SK-N-SH (cell line): ENCODE measurements at regions not wholly inside any gene's neighbourhood (a gene's known extent, or its start where the extent isn't known, plus 50 kb on each side); places are given as distances from the start of the nearest gene placed in this dataset.

Experiments
- CTCF ChIA-PET: fragments of 300-600, 350-600 bp; formaldehyde crosslinking; extraction: SDS; loops from one replicate; lab custom pipeline; 2021; lab: Yijun Ruan, JAX
- POLR2A ChIA-PET: fragments of 350-600 bp; sonication (Branson Sonifier 250); formaldehyde crosslinking; extraction: SDS; loops from one replicate; lab custom pipeline; 2020; ENCODE audit warnings: antibody characterized with exemption, inconsistent platforms; lab: Yijun Ruan, JAX
- DNase-seq: peaks from one replicate; pipeline ENCODE4 v3.0.0; 2012
- H2AFZ ChIP-seq: fragments of 200-600 bp; sonication (generic); 2 replicates; pipeline ENCODE4 v1.8.1; 2016; ENCODE audit warnings: antibody characterized with exemption, mild to moderate bottlenecking, low read depth
- H3F3A ChIP-seq: fragments of 200-600 bp; sonication (generic); replicated peaks from 2 replicates; pipeline ENCODE3; 2016; ENCODE audit warnings: antibody characterized with exemption, mild to moderate bottlenecking; ENCODE audit not compliant: insufficient read depth
- H3K27ac ChIP-seq, 2 experiments: fragments of 200-500 bp in 1 of 2; fragments of 200-600 bp in 1 of 2; sonication (Bioruptor generic) in 1 of 2; sonication (generic), shearing (Covaris generic) in 1 of 2; 2 replicates each; pipeline versions ENCODE4 v1.5.1 to v1.6.1; 2014 to 2016; ENCODE audit warnings: low read depth in 2 of 2, inconsistent platforms in 1 of 2, low read length in 1 of 2, mild to moderate bottlenecking in 1 of 2, mixed read lengths in 1 of 2
- H3K27me3 ChIP-seq: fragments of 200-600 bp; sonication (generic), shearing (Covaris generic); 2 replicates; pipeline ENCODE4 v1.6.1; 2016; ENCODE audit warnings: mixed run types; ENCODE audit not compliant: insufficient read depth
- H3K36me3 ChIP-seq, 2 experiments: fragments of 200-500 bp in 1 of 2; fragments of 200-600 bp in 1 of 2; sonication (Bioruptor generic) in 1 of 2; sonication (generic) in 1 of 2; replicated peaks in 1 of 2; 2 replicates each; pipeline versions ENCODE3 to v1.5.1; 2014 to 2016; ENCODE audit warnings: low read length in 1 of 2, mild to moderate bottlenecking in 1 of 2; ENCODE audit not compliant: insufficient read depth in 2 of 2, control insufficient read depth in 1 of 2
- H3K4me1 ChIP-seq, 2 experiments: fragments of 200-500 bp in 1 of 2; fragments of 200-600 bp in 1 of 2; sonication (Bioruptor generic) in 1 of 2; sonication (generic), shearing (Covaris generic) in 1 of 2; 2 replicates each; pipeline versions ENCODE4 v1.5.1 to v1.6.1; 2014 to 2016; ENCODE audit warnings: low read depth in 1 of 2, low read length in 1 of 2, mixed run types in 1 of 2; ENCODE audit not compliant: insufficient read depth in 2 of 2, control insufficient read depth in 1 of 2
- H3K4me2 ChIP-seq: fragments of 200-600 bp; sonication (generic), shearing (Covaris generic); 2 replicates; pipeline ENCODE4 v1.6.1; 2017; ENCODE audit warnings: mixed run types
- H3K4me3 ChIP-seq, 2 experiments: fragments of 200-500 bp in 1 of 2; fragments of 200-600 bp in 1 of 2; sonication (Bioruptor generic) in 1 of 2; sonication (generic), shearing (Covaris generic) in 1 of 2; 2 replicates each; pipeline versions ENCODE4 v1.5.1 to v1.8.1; 2014 to 2016; ENCODE audit warnings: low read depth in 2 of 2, inconsistent platforms in 1 of 2, low read length in 1 of 2, mild to moderate bottlenecking in 1 of 2, mixed read lengths in 1 of 2, moderate library complexity in 1 of 2
- H3K79me2 ChIP-seq: fragments of 200-600 bp; sonication (generic); 2 replicates; pipeline ENCODE4 v1.8.1; 2017; ENCODE audit warnings: mild to moderate bottlenecking; ENCODE audit not compliant: insufficient read depth
- H3K9ac ChIP-seq: fragments of 200-600 bp; sonication (generic); 2 replicates; pipeline ENCODE4 v1.6.1; 2017; ENCODE audit warnings: mixed run types
- H3K9me2 ChIP-seq: fragments of 200-600 bp; sonication (generic); 2 replicates; pipeline ENCODE4 v1.6.1; 2017; ENCODE audit warnings: mixed run types
- H3K9me3 ChIP-seq: fragments of 200-600 bp; sonication (generic); 2 replicates; pipeline ENCODE4 v1.6.1; 2017; ENCODE audit warnings: mixed run types, mild to moderate bottlenecking, moderate library complexity
- H4K20me1 ChIP-seq: fragments of 200-600 bp; sonication (generic); 2 replicates; pipeline ENCODE4 v1.6.1; 2017; ENCODE audit warnings: mild to moderate bottlenecking, mixed run types; ENCODE audit not compliant: insufficient read depth
- ELF1 ChIP-seq: IDR thresholded peaks from 2 replicates; pipeline ENCODE4 v1.4.0; 2012
- EP300 ChIP-seq, 2 experiments: IDR thresholded peaks; 2 replicates each; pipeline versions ENCODE4 v1.4.0 to v1.6.1; 2012; ENCODE audit warnings: borderline replicate concordance in 1 of 2, low read depth in 1 of 2, low read length in 1 of 2
- FOXM1 ChIP-seq: IDR thresholded peaks from 2 replicates; pipeline ENCODE4 v1.4.0; 2012; ENCODE audit warnings: low read depth, mild to moderate bottlenecking
- GATA2 ChIP-seq: sonication (generic); formaldehyde crosslinking; IDR thresholded peaks from 2 replicates; pipeline ENCODE4 v1.5.0; 2020; ENCODE audit warnings: mild to moderate bottlenecking, missing genetic modification reagents
- JUND ChIP-seq: IDR thresholded peaks from 2 replicates; pipeline ENCODE4 v1.4.0; 2012
- MEF2A ChIP-seq: IDR thresholded peaks from 2 replicates; pipeline ENCODE4 v1.4.0; 2012; ENCODE audit warnings: low read depth, borderline replicate concordance
- MXI1 ChIP-seq: IDR thresholded peaks from 2 replicates; pipeline ENCODE4 v1.6.1; 2012; ENCODE audit warnings: mild to moderate bottlenecking, low read depth, low read length, improper control_type of control experiment
- NFIC ChIP-seq: IDR thresholded peaks from 2 replicates; pipeline ENCODE4 v1.4.0; 2012; ENCODE audit warnings: borderline replicate concordance
- PBX3 ChIP-seq: IDR thresholded peaks from 2 replicates; pipeline ENCODE4; 2012
- RAD21 ChIP-seq: IDR thresholded peaks from 2 replicates; pipeline ENCODE4 v1.6.1; 2012; ENCODE audit warnings: mild to moderate bottlenecking, low read length
- RCOR1 ChIP-seq: fragments of 150-350 bp; IDR thresholded peaks from 2 replicates; pipeline ENCODE4 v1.6.1; 2017; ENCODE audit warnings: antibody characterized with exemption, low read length
- RXRA ChIP-seq: IDR thresholded peaks from 2 replicates; pipeline ENCODE4 v1.4.0; 2012; ENCODE audit warnings: low read depth, mild to moderate bottlenecking, borderline replicate concordance
- SIN3A ChIP-seq: IDR thresholded peaks from 2 replicates; pipeline ENCODE4 v1.6.1; 2012; ENCODE audit warnings: low read depth, mild to moderate bottlenecking, low read length, moderate library complexity, borderline replicate concordance
- SMC3 ChIP-seq: IDR thresholded peaks from 2 replicates; pipeline ENCODE4 v1.6.1; 2012; ENCODE audit warnings: low read depth, low read length, improper control_type of control experiment
- TAF1 ChIP-seq: IDR thresholded peaks from 2 replicates; pipeline ENCODE4 v1.6.1; 2012; ENCODE audit warnings: low read depth, mild to moderate bottlenecking, low read length, moderate library complexity, borderline replicate concordance
- TEAD4 ChIP-seq: IDR thresholded peaks from 2 replicates; pipeline ENCODE4 v1.4.0; 2012; ENCODE audit warnings: mild to moderate bottlenecking, borderline replicate concordance; ENCODE audit not compliant: insufficient read depth
- YY1 ChIP-seq: IDR thresholded peaks from 2 replicates; pipeline ENCODE4 v1.4.0; 2012; ENCODE audit warnings: low read depth, mild to moderate bottlenecking
- ZBTB33 ChIP-seq: IDR thresholded peaks from 2 replicates; pipeline ENCODE4 v1.4.0; 2012; ENCODE audit warnings: low read depth, borderline replicate concordance
- WGBS: methylation state at CpG from one replicate; pipeline ENCODE4 v1.1.6; 2017; ENCODE audit warnings: low lambda C conversion rate; 5-methylcytosine and 5-hydroxymethylcytosine counted together
- TF ChIP-seq, protein P1 (sequence below): IDR thresholded peaks from 2 replicates; pipeline ENCODE4 v1.4.0; 2012; ENCODE audit warnings: low read depth, borderline replicate concordance

DNA sequence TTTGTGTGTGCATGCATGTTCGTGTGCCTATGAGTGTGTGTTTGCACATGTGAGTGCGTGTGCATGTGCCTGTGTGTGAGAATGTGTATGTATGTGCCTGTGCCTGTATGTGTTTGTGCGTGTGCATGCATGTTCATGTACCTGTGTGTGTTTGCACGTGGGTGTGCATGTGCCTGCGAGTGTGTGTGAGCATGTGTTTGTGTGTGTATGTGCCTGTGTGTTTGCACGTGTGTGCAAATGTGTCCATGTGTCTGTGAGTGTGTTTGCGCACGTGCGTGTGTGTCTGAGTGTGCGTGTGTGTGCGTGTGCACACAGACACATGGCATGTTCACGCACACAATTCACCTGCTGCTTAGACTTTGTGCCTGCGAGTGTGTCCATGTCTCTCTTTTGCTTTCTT is 853.5 kb upstream of the SALL3 start:
- H2AFZ ChIP-seq, result no peak overlapping the region
- H3K4me1 ChIP-seq, result no peaks in the 10 kb centered on the region
- WGBS, result 18% methylated on average over 8 of the region's 13 CpGs
- no peaks in the 10 kb centered on the region for H3K79me2 ChIP-seq
- H3K9ac ChIP-seq, result no peak overlapping the region
- H3K9me3 ChIP-seq, result no peaks in the 10 kb centered on the region
- TF ChIP-seq PBX3 (no peak), RAD21 (no peak), GATA2 (CRISPR knock-in tag) (no peak), FOXM1 (no peak)
- H3K4me2 ChIP-seq, result no peak overlapping the region
- no peaks in the 10 kb centered on the region for H4K20me1 ChIP-seq
- CTCF ChIA-PET, result no interaction called here
- no peaks in the 10 kb centered on the region for H3F3A ChIP-seq
- H3K36me3 ChIP-seq, result no peaks in the 10 kb centered on the region
- no peaks in the 10 kb centered on the region for H3K9me2 ChIP-seq
- no peaks in the 10 kb centered on the region for H3K27me3 ChIP-seq
- no peak overlapping the region for H3K27ac ChIP-seq
- no peak for DNase-seq
- no peak overlapping the region for H3K4me3 ChIP-seq
- POLR2A ChIA-PET, result no interaction called here

DNA sequence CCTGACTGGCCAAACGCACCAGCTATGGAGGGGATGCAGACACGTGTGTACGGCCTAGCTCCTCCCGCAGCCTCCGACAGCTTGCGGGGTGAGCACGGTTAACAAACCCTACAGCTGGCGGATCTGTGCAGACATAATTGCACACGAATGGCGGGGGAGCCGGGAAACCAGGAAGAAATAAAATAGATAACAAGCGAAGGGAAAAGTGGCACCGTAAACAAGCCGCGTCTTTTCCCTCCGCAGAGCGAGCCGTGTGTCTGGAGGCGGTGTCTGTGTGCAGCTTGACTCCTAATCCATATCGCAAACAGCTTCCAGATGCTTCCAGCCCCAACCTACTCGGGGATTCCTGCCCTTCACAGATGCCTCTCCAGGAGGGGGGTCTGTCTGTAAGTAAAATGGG is 853.1 kb upstream of the SALL3 start:
- Histone ChIP-seq H4K20me1 (no peaks in the 10 kb centered on the region), H3K27me3 (no peaks in the 10 kb centered on the region), H3K36me3 (no peaks in the 10 kb centered on the region), H3K4me1 (no peaks in the 10 kb centered on the region), H3K9me2 (no peaks in the 10 kb centered on the region), H3K79me2 (no peaks in the 10 kb centered on the region), H3F3A (no peaks in the 10 kb centered on the region), H3K4me3 (no peak overlapping the region), H3K9me3 (no peaks in the 10 kb centered on the region), H2AFZ (no peak overlapping the region), H3K4me2 (no peak overlapping the region), H3K9ac (no peak overlapping the region), H3K27ac (no peak overlapping the region)
- 9% methylated on average over 19 of the region's 21 CpGs for WGBS
- no peak for TF ChIP-seq RCOR1
- TF ChIP-seq GATA2 (CRISPR knock-in tag), result no peak
- no peak for TF ChIP-seq MEF2A
- no peak for TF ChIP-seq ELF1
- TF ChIP-seq EP300 (IDR thresholded peaks at IDR 0.05; ENCODE audit: borderline replicate concordance in 1 of 2, low read depth in 1 of 2, low read length in 1 of 2), result no peak
- TF ChIP-seq FOXM1, result no peak
- TF ChIP-seq TAF1, result no peak
- TF ChIP-seq MXI1, result no peak
- POLR2A ChIA-PET, result no interaction called here
- CTCF ChIA-PET, result no interaction called here
- no peak for DNase-seq

DNA sequence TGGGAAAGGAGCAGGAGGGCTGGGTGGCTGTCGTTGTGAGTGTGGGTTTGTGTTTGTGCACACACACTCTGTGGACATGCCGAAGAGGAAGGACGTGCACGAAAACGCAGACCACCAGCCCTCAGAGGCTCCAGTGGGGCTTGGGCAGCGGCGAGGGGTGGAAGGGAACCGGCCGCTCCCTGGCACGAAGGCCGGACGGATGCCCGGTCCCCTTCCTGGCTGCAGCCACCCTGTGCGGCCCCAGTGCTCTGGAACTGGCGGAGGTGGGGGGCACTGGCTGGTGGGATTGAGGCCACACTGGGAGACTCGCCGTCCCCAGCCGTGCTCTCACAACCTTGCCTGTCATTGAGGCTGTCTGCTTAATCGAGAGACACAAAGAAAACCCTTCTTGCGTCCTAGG is 852.6 kb upstream of the SALL3 start:
- POLR2A ChIA-PET, result no interaction called here
- Histone ChIP-seq H3K4me1 (no peaks in the 10 kb centered on the region), H2AFZ (no peak overlapping the region), H3K36me3 (no peaks in the 10 kb centered on the region), H3F3A (no peaks in the 10 kb centered on the region)
- no peak for TF ChIP-seq MXI1
- no peak for TF ChIP-seq SMC3
- no peak for TF ChIP-seq RXRA
- no peak for TF ChIP-seq NFIC
- no peak for TF ChIP-seq ZBTB33
- no peak for TF ChIP-seq FOXM1
- TF ChIP-seq PBX3, result no peak
- no peak for TF ChIP-seq YY1
- no peak for TF ChIP-seq JUND
- TF ChIP-seq TEAD4, result no peak
- TF ChIP-seq, protein P1, sequence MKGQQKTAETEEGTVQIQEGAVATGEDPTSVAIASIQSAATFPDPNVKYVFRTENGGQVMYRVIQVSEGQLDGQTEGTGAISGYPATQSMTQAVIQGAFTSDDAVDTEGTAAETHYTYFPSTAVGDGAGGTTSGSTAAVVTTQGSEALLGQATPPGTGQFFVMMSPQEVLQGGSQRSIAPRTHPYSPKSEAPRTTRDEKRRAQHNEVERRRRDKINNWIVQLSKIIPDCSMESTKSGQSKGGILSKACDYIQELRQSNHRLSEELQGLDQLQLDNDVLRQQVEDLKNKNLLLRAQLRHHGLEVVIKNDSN, result no peak
- no peak for TF ChIP-seq SIN3A
- TF ChIP-seq, all 33 proteins: peak for 0
- CTCF ChIA-PET, result no interaction called here
- no peak overlapping the region for H3K9ac ChIP-seq
- no peak overlapping the region for H3K4me3 ChIP-seq
- 27% methylated on average over 20 of the region's 20 CpGs for WGBS
- DNase-seq, result no peak
- H3K9me2 ChIP-seq, result no peaks in the 10 kb centered on the region
- no peak overlapping the region for H3K27ac ChIP-seq
- no peaks in the 10 kb centered on the region for H3K9me3 ChIP-seq
- no peaks in the 10 kb centered on the region for H3K27me3 ChIP-seq
- H4K20me1 ChIP-seq, result no peaks in the 10 kb centered on the region
- no peak overlapping the region for H3K4me2 ChIP-seq
- no peaks in the 10 kb centered on the region for H3K79me2 ChIP-seq
